Activated CD8-positive, alpha-beta memory T cell treated with anti-CD3 and anti-CD28 coated beads, Interleukin-2, amount 10 ng/mL, durations not matched to agents 7 days and 5 days (primary cell): ENCODE measurements at regions not wholly inside any gene's neighbourhood (a gene's known extent, or its start where the extent isn't known, plus 50 kb on each side); places are given as distances from the start of the nearest gene placed in this dataset.
"Not testable (repeated sequence)": the region's sequence is repeated elsewhere in the genome, so short reads cannot be mapped to it uniquely, and the experiment has no call there.

Experiments used
- ATAC-seq: fragments of 150-1000 bp; cut with Tn5 transposase; one replicate; pipeline ENCODE4 v1.10.0; 2021; ENCODE audit warnings: moderate library complexity
- CTCF ChIA-PET: fragments of 350-600 bp; sonication (Branson Sonifier 250); formaldehyde crosslinking; loops from one replicate; lab custom pipeline; 2021; ENCODE audit warnings: antibody characterized with exemption; lab: Charles Lee
- DNase-seq: peaks from one replicate; pipeline ENCODE4 v3.0.0-alpha.2; 2020
- H3K27ac Mint-ChIP-seq: one replicate; pipeline ENCODE4 v1.8.0; 2021; ENCODE audit warnings: mild to moderate bottlenecking, mixed read lengths
- H3K27me3 Mint-ChIP-seq: one replicate; pipeline ENCODE4 v1.8.0; 2021; ENCODE audit warnings: mixed read lengths
- H3K36me3 Mint-ChIP-seq: one replicate; pipeline ENCODE4 v1.8.0; 2021; ENCODE audit warnings: mild to moderate bottlenecking, mixed read lengths
- H3K4me1 Mint-ChIP-seq: one replicate; pipeline ENCODE4 v1.8.0; 2021; ENCODE audit warnings: mixed read lengths
- H3K4me3 Mint-ChIP-seq: one replicate; pipeline ENCODE4 v1.8.0; 2021; ENCODE audit warnings: mild to moderate bottlenecking, moderate library complexity, mixed read lengths
- H3K9me3 Mint-ChIP-seq: one replicate; pipeline ENCODE4 v1.8.0; 2022; ENCODE audit warnings: low read depth, mixed read lengths

DNA sequence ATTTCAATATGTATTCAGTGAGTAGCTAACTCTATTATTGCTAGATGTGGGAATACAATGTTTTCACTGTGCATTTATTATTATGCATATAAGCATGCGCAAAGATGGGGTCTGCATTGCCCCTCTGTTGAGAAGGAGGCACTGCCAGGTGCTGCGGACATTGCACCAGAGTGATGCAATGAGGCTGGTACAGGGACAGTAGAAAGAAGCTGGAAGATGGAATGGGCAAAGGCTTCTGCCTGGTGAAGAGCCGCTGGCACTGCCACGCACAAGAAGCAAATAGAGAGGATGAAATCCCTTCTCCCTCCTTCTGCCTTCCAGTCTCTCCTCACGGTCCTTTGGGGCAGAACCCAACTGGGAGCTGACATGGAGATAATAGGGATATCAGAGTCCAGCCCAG lies 154.5 kb upstream of the TNFAIP3 start:
- CTCF ChIA-PET = interaction anchor here (0.6 to 2.5 kb wide), 8 partner anchors 150 to 292 kb away, joined by 3 to 9 read pairs (median 4); partner anchors contain the start of gene TNFAIP3
- ATAC-seq (no peak), DNase-seq (no peak)
- no peaks in the 10 kb centered on the region for H3K27me3 Mint-ChIP-seq
- H3K27ac Mint-ChIP-seq = no peak overlapping the region
- H3K4me3 Mint-ChIP-seq = no peak overlapping the region
- H3K4me1 Mint-ChIP-seq = peaks cover 75% of the 10 kb centered on the region
- H3K36me3 Mint-ChIP-seq = peaks cover 24% of the 10 kb centered on the region
- peaks cover 11% of the 10 kb centered on the region for H3K9me3 Mint-ChIP-seq

DNA sequence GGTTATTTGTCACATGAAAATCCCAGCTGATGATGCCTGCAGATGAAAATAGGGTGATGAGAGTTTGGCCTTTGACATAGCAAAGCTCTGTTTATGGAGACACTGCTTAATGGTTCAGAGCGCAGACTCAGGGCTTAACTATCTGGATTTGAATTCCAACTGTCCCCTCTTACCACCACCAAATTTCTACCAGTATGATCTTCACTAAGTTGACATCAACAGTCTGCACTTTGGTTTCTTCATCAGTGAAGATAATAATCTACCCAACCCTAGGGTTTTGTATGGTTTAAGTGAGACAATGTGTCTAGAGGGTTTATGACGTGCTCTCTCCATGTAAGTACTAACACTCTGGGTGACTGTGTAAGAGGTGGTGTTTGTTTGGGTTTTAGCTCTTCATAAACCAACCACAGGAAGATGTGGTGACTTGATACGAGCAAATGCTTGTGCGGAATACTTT lies 151.4 kb upstream of the TNFAIP3 start:
- peaks cover 57% of the 10 kb centered on the region for H3K4me1 Mint-ChIP-seq

DNA sequence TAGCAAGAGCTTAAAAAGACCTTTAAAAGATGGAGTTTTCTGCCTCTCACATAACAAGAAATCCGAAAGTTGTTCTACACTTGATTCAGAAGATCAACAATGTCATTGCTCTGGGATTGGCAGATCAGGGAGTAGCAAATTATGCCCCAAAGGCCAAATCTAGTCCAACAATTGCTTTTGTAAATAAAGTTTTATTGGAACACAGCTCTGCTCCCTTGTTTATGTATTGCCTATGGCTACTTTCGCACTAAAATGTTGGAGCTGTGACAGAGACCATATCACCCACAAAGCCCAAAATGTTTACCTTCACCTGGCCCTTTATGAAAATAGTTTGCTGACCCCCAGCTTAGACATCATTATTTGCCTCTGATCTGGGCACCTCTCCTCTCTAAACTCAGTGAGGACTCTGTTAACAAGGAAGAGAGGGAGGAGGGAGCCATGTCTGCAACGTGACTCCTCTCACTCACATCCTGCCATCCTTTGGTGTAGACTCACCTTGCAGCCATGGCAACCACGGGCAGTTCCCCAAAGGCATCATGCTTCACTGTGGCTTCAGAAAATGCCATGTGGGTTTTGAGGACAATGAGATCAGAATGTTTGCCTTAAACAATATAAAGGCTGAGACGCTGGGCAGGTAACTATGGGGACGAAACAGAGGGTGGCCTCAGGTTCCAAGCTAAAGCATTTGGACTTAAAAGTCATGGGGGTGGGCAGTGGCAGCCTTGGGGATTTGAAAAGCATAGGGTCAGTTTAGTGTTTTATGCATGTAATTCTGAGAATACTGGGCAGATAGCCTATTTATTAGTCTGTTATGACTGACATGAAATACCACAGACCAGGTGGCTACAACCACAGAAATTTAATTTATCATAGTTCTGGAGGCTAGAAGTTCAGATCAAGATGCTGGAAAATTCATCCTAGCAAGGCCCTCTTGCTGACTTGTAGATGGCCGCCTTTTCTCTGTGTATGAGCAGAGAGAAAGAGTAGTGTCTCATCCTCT lies 149.7 kb upstream of the TNFAIP3 start:
- DNase-seq = peak; percentile 92
- peaks cover 52% of the 10 kb centered on the region for H3K4me1 Mint-ChIP-seq
- peaks cover 14% of the 10 kb centered on the region for H3K36me3 Mint-ChIP-seq
- peak overlapping the region; percentile 94 for H3K27ac Mint-ChIP-seq
- H3K4me3 Mint-ChIP-seq = no peak overlapping the region
- peaks cover 4% of the 10 kb centered on the region for H3K9me3 Mint-ChIP-seq
- peak; percentile 63 for ATAC-seq
- CTCF ChIA-PET = interaction anchor here (1.1 to 3.4 kb wide), 7 partner anchors 9 to 258 kb away, joined by 3 to 54 read pairs (median 9); partner anchors contain the start of gene TNFAIP3
- H3K27me3 Mint-ChIP-seq = no peaks in the 10 kb centered on the region

More for the DNA sequence above, 151.4 kb upstream of the TNFAIP3 start:
- CTCF ChIA-PET = interaction anchor here (0.7 to 3.4 kb wide), 13 partner anchors 7 to 260 kb away, joined by 3 to 54 read pairs (median 4); partner anchors contain the start of gene TNFAIP3
- Mint-ChIP-seq H3K27ac (peak overlapping the region; percentile 94), H3K36me3 (peaks cover 14% of the 10 kb centered on the region), H3K27me3 (no peaks in the 10 kb centered on the region), H3K9me3 (peaks cover 9% of the 10 kb centered on the region), H3K4me3 (peak overlapping the region; percentile 19)
- DNase-seq (peak; percentile 65), ATAC-seq (peak; percentile 91)

DNA sequence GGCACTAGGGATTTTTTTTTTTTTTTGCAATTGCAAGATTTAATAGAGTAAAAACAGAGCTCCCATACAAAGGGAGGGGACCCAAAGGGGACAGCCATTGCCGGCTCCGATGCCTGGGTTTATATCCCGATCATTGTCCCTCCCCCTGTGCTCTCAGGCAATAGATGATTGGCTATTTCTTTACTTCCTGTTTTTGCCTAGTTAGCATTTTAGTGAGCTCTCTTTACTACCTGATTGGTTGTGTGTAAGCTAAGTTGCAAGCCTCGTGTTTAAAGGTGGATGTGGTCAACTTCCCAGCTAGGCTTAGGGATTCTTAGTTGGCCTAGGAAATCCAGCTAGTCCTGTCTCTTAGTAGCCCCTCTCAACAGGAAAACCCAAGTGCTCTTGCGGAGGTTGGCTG lies 148.2 kb upstream of the TNFAIP3 start:
- not testable (repeated sequence) for DNase-seq, H3K9me3 Mint-ChIP-seq, ATAC-seq, H3K4me3 Mint-ChIP-seq, H3K27me3 Mint-ChIP-seq, H3K27ac Mint-ChIP-seq
- H3K36me3 Mint-ChIP-seq = peaks cover 20% of the 10 kb centered on the region
- CTCF ChIA-PET = interaction anchor here (0.6 to 1.6 kb wide), 3 partner anchors 9 to 152 kb away, joined by 3 to 6 read pairs (median 3); no protein-coding TSS in a partner anchor
- H3K4me1 Mint-ChIP-seq = peaks cover 64% of the 10 kb centered on the region

DNA sequence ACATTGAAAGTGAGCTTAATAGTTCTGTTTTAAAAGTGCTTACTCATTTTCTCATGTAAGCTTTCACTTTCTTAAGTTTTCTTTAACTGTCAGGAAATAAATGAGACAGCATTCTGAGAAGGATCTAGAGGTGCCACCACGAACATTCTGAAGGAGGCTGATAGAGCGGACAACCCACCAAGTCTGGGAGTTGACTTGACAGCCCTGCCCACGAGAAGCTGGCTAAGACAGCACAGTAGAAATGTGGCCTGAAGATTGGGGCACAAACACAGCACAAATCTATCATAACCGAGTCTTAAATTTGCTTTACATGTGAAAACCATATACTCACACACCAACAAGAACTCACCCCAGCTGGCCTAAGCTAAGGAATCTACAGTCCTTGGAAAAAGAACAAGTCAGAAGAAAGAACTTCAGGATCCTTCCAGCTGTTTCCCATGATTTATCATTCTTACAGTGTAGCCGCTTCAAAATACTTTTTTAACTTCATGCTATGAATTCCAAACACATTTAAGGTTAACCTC lies 144.2 kb upstream of the TNFAIP3 start:
- Mint-ChIP-seq H3K27ac (peak overlapping the region; percentile 62), H3K4me3 (no peak overlapping the region), H3K4me1 (peaks cover 26% of the 10 kb centered on the region), H3K27me3 (peaks cover 7% of the 10 kb centered on the region), H3K36me3 (peaks cover 18% of the 10 kb centered on the region), H3K9me3 (no peaks in the 10 kb centered on the region)
- DNase-seq (peak; percentile 66), ATAC-seq (peak; percentile 89)
- CTCF ChIA-PET = interaction anchor here (0.8 to 1.6 kb wide), 6 partner anchors 14 to 149 kb away, joined by 3 to 5 read pairs (median 4); no protein-coding TSS in a partner anchor

DNA sequence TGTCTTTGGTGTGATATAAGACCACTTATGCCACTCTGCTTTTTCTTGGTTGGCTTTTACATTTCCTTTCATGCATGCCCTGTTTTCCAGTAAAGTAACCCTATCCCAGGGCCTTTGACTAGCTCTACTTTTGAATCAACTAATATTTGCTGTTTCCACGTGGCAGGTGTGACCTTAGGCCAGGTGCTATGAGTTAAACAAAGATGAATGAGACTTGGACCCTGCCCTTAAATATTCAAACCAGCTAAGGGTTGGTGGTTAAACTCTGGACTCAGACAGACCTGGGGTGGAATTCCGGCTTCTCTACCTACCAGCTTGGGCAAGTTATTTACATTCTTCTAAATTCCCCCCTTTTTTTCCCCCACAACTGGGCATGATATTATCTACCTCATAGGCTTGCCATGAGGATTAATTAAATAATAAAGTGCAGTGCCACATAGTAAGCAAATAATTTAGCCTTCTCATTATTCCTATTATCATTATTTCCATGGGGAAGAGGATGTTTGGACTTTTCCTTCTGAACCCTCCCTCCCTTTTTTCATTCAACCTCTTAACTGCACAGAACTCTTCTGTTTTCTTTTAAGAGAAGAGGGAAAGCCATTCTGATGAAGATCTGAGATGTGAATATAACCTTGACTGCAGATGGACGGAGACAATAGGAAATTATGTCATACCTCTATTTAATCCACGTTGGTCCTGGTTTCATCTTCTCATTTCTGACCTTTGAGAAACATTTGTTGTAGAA lies 143.6 kb upstream of the TNFAIP3 start:
- H3K4me3 Mint-ChIP-seq = no peak overlapping the region
- peaks cover 14% of the 10 kb centered on the region for H3K36me3 Mint-ChIP-seq
- H3K9me3 Mint-ChIP-seq = no peaks in the 10 kb centered on the region
- DNase-seq (no peak), ATAC-seq (no peak)
- H3K4me1 Mint-ChIP-seq = peaks cover 20% of the 10 kb centered on the region
- no peak overlapping the region for H3K27ac Mint-ChIP-seq
- H3K27me3 Mint-ChIP-seq = peaks cover 10% of the 10 kb centered on the region
- CTCF ChIA-PET = interaction anchor here (0.8 to 1.6 kb wide), 5 partner anchors 15 to 148 kb away, joined by 4 to 5 read pairs (median 4); no protein-coding TSS in a partner anchor

DNA sequence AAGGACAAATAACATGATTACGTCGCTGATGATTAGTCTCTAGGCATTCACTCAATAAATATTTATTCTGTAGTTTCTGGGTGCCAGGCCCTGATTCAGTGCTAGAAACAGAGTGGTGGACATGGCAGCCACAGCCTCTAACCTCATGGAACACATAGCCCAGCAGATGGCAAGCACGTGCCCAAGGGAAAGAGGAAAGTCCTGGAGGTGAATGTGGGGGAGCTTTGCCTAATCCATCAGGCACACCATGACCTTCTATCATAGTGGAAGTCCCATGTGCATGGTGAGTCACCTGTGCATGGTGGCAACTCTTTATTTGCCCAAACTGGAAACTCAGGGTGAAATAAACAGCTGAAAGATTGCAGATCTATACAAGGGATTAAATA lies 143.0 kb upstream of the TNFAIP3 start:
- no peak overlapping the region for H3K27ac Mint-ChIP-seq
- peaks cover 19% of the 10 kb centered on the region for H3K4me1 Mint-ChIP-seq
- DNase-seq = no peak
- ATAC-seq = no peak
- CTCF ChIA-PET = no interaction called here
- H3K36me3 Mint-ChIP-seq = peaks cover 14% of the 10 kb centered on the region
- H3K27me3 Mint-ChIP-seq = peaks cover 10% of the 10 kb centered on the region
- no peak overlapping the region for H3K4me3 Mint-ChIP-seq
- H3K9me3 Mint-ChIP-seq = no peaks in the 10 kb centered on the region

DNA sequence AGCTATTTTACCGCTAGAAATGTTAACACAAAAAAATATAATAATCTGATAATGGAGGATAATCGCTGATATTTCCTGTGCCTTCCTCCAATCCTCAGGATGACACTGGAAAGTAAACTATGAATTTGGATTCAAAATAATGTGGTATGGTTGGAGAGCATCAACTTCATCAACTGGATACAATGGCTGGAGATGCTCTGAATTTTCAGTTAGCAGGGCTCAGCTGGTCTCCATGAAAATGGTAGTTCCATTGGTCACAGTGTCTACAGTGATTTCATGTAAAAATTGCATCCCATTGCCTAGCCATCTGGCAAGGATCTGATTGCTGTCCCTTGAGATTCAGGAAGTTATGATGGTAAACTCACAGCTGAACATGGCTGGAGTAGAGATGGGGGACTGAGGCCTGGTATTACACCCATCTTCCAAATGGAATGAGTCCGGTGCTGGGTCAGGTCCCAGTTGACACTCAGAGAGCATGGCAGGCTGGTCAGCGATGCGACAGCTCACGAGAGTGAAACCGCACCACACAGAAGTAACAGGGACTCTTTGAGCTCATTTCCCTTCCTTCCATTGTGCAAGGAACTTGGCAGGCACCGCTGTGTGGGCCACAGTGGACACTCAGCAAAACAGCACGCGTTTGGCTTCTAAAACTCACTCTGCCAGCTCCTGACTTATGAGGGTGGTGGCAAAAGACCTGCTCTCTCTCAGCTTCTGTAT lies 142.4 kb upstream of the TNFAIP3 start:
- peaks cover 10% of the 10 kb centered on the region for H3K27me3 Mint-ChIP-seq
- CTCF ChIA-PET = no interaction called here
- H3K9me3 Mint-ChIP-seq = no peaks in the 10 kb centered on the region
- no peak for ATAC-seq
- H3K36me3 Mint-ChIP-seq = peaks cover 14% of the 10 kb centered on the region
- no peak for DNase-seq
- peaks cover 17% of the 10 kb centered on the region for H3K4me1 Mint-ChIP-seq
- no peak overlapping the region for H3K27ac Mint-ChIP-seq
- no peak overlapping the region for H3K4me3 Mint-ChIP-seq

DNA sequence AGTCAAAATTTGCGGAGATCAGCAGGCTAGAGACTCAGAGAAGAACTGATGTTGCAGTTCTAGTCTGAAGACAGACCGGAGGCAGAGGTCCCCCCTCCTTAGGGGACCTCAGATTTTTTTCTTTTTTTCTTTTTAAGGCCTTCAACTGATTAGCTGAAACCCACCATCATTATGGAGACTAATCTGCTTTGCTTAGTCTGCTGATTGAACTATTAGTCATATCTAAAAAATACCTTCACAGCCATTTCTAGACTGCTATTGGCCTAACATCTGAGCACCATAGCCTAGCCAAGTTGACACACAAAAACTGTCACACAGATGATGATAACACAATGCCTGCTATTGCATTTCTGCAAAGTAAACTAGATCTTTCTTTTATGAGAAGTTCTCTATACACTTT lies 141.1 kb upstream of the TNFAIP3 start:
- CTCF ChIA-PET = no interaction called here
- H3K27me3 Mint-ChIP-seq = peaks cover 10% of the 10 kb centered on the region
- peaks cover 14% of the 10 kb centered on the region for H3K36me3 Mint-ChIP-seq
- no peak for ATAC-seq
- H3K9me3 Mint-ChIP-seq = no peaks in the 10 kb centered on the region
- peaks cover 17% of the 10 kb centered on the region for H3K4me1 Mint-ChIP-seq
- H3K4me3 Mint-ChIP-seq = no peak overlapping the region
- DNase-seq = no peak
- no peak overlapping the region for H3K27ac Mint-ChIP-seq

DNA sequence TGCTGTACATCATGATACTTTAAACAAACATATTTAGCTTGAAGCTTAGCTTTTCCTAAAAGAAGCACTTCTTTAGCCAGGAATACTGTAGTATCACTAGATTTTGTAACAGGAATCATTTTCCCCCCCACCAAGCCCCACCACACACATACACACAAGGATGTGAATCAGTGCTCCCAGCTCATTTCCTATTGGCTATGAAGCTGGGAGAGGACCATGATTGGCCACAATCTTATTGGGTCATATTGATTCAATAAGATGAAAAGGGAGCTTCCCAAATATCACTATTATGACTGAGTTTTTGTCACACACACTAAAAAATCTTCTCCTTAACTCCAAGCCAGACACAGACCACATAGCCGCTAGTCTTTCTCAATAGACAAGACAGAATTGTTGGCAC lies 140.5 kb upstream of the TNFAIP3 start:
- H3K4me3 Mint-ChIP-seq = no peak overlapping the region
- no peak for ATAC-seq
- H3K9me3 Mint-ChIP-seq = no peaks in the 10 kb centered on the region
- peaks cover 17% of the 10 kb centered on the region for H3K4me1 Mint-ChIP-seq
- DNase-seq = no peak
- peaks cover 10% of the 10 kb centered on the region for H3K27me3 Mint-ChIP-seq
- CTCF ChIA-PET = interaction anchor here (0.5 to 1.6 kb wide), 2 partner anchors 18 to 30 kb away, joined by 3 to 6 read pairs; no protein-coding TSS in a partner anchor
- no peak overlapping the region for H3K27ac Mint-ChIP-seq
- H3K36me3 Mint-ChIP-seq = peaks cover 12% of the 10 kb centered on the region

DNA sequence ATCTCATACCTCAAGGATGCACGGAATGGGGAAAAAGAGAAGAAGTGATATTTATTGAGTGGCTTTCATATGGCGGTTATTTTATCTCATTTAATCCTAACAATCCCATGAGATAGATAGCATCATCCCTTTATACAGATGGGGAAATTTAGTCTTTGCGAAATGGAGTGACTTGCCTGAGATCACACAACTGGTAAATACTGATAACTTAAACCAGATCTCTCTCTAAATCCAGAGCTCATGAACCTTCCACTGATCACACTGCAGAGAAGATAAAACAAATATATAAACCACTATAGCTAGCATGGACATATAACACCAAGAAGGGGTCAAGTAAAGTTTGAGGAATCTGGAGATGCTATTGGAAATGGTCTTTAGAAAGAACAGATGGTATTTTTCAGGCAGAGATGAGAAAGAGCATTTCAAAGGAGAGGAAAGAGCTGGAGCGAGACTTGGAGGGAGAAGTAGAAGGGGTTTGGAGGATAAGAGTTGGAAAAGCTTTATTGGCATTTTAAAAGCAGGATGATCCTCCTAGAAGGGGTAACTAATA lies 139.8 kb upstream of the TNFAIP3 start:
- peaks cover 12% of the 10 kb centered on the region for H3K36me3 Mint-ChIP-seq
- DNase-seq (no peak), ATAC-seq (no peak)
- peaks cover 11% of the 10 kb centered on the region for H3K27me3 Mint-ChIP-seq
- H3K4me3 Mint-ChIP-seq = no peak overlapping the region
- CTCF ChIA-PET = interaction anchor here (1.6 kb wide), 1 partner anchor 19 kb away, joined by 6 read pairs; no protein-coding TSS in a partner anchor
- H3K4me1 Mint-ChIP-seq = peaks cover 13% of the 10 kb centered on the region
- no peak overlapping the region for H3K27ac Mint-ChIP-seq
- H3K9me3 Mint-ChIP-seq = no peaks in the 10 kb centered on the region
